GM19452 (cell line): ENCODE measurements at regions not wholly inside any gene's neighbourhood (a gene's known extent, or its start where the extent isn't known, plus 50 kb on each side); places are given as distances from the start of the nearest gene placed in this dataset.

Experiments used
- ATAC-seq: cut with Tn5 transposase; IDR thresholded peaks from one replicate; pipeline ENCODE4 v1.9.1; 2021; ENCODE audit not compliant: unreplicated experiment

GRCh38 chr6:137775227-137775626, 91.8 kb upstream of the TNFAIP3 start:
- ATAC-seq = no peak

GRCh38 chr6:137775720-137776119, 91.3 kb upstream of the TNFAIP3 start:
- ATAC-seq = no peak

GRCh38 chr6:137776256-137776655, 90.8 kb upstream of the TNFAIP3 start:
- ATAC-seq = no peak

DNA sequence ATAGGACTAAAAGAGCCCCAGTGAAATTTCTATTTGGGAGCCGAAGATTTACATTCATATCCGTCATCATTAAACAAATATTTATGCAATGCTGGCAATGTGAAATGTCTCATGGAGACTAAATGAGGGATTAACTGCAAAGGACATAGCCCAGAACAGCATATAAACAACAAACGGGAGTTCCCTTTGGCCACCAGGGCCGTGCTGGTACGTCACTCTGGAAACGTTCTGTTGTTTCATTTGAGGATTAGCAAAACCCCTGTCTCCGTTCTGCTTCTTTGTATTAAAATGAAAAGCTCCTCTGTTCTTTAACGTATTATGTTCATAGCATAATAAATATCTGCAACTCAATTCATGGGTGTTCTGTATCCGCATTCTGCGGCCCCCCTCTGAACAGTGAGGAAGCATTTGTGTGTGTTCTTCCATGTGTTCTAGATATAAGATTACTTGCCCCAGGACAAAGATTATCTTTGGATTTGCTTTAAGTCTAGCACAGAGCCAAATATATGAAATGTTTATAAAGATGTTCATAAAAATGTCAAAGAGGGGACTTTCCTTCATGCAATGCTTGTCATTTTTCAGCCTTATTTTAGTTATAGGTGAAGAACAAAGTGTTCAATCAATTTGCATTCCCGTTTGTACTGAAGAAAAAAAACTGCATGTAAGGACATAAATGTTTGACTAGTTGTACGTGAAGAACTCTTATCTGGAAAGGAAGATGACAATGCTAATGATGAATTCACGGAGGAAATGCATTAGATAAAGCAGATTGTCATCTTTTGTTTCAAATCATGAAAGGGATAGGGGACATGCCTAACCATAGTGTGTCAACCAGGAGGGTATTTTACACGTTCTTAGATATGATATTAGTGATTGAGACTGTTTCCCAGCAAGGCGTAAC, 90.0 kb upstream of the TNFAIP3 start:
- ATAC-seq = no peak

DNA sequence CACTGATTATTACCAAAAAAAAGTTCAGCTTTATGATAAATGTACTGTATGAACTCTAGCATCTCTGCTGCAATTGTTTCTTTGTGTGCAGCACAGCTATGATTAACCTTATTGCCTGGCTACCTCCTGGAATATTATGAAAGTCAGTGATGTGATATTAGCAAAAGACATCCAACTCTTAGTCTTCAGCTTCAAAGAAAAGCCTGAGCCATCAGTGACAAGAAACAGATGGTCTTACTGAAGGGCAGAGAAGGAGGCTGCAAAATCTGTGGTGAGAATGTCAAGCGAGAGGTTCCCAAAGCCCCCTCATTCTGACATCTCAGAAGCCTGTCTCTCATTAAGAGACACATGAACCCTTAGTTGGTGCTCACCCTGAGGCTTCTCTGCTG, 89.4 kb upstream of the TNFAIP3 start:
- ATAC-seq = no peak

- ATAC-seq = no peak
Observed at GRCh38 chr6:137779982-137780381, 87.1 kb upstream of the TNFAIP3 start.

DNA sequence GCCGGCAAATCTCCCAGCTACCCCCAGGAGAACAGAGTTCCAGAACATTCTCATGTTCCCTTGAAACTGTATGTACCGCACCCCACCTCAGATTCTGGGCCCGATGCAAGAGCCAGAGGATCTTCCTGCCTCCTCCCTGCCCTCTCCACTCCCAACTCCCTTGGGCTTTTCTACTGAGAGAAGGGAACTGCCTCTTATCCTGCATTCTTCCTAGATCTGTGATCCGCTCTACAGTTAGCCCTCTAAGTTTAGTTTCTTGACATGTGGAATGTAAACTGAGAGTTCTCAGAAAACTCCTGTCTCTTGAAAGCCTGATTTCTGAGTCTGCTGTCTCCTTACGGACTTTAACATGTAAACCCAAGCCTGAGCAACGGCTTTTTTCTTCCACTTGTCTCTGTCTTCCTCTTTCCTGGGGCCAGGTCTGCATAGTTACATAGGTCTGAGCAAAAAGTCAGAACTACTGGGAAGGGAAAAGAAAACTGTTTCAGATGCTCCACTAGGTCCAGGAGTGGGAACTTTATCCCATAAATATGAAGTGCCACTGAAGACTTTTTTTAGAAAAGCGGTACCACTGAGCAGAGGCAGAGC, 86.5 kb upstream of the TNFAIP3 start:
- no peak for ATAC-seq

DNA sequence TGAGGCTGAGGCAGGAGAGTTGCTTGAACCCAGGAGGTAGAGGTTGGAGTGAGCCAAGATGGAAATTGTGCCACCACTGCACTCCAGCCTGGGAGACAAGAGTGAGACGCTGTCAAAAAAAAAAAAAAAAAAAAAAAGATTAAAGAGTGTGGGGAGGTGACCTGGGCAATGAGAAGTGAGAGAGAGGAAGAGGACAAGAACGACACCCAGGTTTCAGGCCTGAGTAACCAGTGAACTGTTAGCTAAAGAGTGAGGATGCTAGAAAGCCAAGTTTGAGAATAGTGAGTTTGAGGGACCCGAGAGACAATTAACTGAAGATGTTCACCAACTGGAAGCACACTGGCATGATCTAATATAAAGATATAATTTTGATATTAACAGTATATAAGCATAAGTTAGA, 85.4 kb upstream of the TNFAIP3 start:
- ATAC-seq = no peak

- no peak for ATAC-seq
Observed at GRCh38 chr6:137782166-137783039, 84.7 kb upstream of the TNFAIP3 start.

DNA sequence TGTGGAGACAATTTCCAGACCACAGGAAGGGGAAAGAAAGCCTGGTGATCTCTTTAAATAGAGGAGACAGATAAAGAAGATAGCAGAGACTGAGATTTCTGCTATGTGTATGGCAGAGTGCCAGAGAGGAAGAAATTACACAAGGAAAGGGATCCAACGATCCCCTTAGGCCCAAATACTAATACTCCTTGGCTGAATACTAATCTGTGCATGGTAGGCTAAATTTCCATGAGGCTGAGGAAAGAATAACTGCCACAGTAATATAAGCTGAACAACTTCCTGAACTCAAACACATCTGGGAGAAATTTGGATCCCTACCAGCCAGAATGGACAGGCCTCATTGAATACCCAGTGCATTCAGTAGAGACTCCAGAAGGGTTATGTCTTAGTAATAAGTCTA, 83.3 kb upstream of the TNFAIP3 start:
- ATAC-seq = no peak

- no peak for ATAC-seq
Observed at GRCh38 chr6:137784583-137784982, 82.5 kb upstream of the TNFAIP3 start.

DNA sequence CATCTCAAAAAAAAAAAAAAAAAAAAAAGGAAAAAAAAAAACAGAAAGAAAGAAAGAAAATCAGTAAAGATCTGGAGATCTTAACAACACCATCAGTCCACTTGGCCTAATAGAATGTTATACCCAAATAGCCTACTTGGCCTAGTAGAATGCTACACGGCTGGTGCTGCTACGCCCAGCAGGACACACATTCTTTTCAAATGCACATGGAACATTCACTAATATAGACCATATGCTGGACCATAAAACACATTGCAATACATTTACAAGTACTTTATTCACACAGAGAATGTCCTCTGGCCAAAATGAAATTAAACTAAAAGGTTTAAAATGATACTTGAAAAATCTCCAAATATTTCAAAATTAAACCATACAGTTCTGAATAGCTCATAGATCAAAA, 80.0 kb upstream of the TNFAIP3 start:
- ATAC-seq = no peak

DNA sequence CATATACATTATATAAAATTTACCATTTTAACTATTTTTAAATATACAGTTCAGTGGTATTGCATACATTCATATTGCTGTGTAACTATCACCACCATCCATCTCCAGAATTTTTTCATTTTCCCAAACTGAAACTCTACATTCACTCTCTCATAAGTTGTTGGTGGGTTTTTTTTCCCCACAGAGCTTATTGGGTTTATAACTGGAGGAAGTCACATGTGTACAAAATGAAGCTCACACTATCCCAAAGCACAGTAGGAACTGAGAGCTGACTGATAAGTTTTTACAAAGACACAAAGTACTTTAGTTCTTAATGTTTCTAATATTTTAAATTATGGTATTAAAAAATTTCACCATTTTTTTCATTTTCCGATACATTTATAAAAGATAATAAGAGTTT, 78.8 kb upstream of the TNFAIP3 start:
- no peak for ATAC-seq

DNA sequence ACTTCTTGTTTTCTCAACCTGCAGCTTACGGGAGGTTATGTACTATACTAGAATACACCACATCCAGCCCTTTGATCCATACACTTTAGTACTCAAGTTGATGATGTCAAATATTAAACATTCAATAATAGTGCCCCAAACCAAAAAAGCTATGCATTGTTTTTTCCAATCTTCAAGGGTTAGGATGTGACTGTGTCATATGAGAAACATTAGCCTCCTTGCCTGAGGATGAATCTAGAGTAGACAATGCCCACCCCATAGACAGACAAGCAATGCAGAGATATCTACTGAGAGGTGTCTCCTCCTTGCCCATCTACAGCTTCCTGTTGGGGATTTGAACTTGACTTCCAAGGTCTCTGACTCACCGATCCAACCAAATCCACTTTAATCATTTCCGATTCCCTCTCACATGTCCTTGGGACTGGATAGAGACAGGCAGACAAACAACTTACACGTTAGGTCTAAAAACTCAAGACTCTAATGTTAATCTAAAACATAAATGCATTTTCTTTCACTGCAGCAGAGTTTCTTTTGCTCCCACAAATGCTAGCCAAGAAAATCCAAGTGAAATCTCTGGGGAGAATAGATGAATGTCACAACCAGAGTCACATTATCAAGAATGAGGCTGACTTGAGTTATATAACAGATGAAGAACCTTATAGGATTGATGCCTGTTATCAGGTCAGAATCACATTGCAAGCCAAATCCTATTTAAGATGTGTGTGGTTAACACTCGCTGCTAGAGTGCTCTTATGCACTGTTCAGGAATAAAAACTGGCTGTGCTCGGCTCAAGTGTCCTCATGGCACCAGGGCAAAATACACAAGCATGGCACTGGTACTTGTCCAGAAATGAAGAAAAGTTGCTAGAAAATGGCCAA, 75.5 kb upstream of the TNFAIP3 start:
- no peak for ATAC-seq

DNA sequence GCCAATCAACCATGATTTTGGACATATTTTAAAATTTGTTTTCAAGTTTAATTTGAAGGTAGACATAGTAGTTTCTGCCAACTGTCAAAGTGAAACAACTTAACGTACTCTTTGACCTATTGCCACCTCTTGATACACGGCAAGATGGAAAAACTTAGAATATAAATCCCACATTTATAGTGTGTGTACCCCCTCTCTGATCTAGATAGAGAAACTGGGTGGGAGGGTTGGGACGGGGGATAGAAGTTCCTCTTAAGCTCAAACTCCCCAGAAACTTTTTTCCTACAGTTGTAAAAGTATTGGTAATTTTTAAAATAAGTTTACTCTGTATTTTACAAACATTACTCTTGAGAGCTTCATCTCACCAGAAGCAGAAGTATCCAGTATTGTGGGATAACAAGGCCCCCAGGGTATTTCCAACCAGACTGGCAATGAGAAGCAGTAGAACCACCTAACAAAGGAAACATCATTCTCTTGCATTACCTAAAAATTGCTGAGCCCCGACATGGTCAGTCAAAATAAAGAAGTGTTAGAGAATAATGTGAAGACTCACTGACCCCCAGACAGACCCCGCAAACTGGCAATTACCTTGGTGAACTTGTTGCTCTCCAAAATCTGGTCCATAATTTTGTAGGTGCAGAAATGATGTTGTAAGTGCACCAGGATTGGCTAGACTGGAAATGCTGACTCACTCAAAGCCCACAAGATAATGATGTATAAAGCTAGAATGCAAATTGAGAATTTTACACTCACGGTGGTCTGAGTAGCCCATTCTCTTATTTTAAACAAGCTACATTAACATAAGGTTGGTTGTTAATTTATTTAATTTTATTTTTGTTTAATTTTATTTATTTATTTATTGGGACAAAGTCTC, 74.7 kb upstream of the TNFAIP3 start:
- ATAC-seq = no peak

- no peak for ATAC-seq
Observed at GRCh38 chr6:137793805-137794515, 73.1 kb upstream of the TNFAIP3 start.

DNA sequence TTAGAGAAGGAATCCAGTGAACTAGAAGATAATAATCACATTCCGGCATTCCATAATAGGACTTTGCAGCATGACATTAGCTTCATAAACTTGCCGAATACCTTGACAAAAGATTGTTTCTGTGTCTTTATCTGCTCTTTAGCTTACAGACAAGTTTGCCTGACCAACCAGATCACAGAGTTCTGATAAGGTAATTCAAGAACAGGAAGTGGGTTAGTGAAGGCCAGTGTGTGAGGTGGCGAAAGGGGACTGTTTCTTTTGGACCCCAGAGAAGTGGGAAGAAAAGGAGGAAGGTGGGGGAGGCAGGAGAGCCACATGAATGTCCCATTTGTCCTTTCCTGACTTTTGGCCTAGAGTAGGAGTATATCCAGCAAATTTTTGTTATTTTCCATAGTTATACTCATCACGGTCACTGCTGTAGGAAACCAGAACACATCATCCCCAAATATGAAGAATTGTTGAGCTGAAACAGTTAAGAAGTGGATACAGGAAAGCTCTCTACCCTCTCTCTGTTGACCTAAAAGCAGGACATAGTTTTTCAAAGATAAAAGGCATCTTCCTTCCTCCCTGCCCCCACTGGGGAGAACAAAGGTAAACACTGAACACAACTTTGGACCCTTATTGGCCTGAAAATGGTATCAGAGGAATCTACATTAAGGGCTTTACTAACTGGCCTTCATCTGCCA, 72.4 kb upstream of the TNFAIP3 start:
- ATAC-seq = no peak

DNA sequence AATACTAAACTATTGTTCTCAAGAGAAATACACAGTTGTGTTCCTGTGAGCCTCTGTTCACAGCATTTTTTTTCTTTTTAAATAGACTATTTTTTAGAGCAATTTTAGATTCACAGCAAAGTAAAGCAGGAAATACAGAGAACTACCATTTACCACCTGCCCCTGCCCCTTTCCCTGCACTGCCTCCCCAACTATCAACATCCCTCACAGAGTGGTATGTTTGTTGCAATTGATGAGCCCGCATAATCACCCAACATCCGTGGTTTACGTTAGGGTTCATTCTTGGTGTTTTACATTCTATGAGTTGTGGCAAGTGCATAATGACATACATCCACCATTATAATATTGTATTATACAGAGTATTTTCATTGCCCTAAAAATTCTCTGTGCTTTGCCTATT, 71.6 kb upstream of the TNFAIP3 start:
- no peak for ATAC-seq

DNA sequence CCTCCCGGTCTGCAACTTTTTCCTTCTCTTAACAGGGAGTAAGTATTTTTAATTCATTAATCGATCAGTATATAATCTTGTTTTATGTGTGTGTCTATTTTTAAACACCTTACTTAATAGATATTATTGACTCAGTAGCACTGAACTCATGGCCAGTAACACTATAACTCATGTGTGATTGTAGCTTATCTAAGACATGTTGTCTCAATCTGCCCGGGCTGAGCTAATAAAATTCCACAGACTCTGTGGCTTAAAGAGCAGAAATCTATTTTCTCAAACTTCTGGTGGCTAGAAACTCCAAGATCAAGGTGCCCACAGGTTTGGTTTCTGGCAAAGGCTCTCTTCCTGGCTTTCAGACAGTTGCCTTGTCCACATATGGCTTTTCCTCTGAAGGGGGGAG, 68.8 kb upstream of the TNFAIP3 start:
- no peak for ATAC-seq
